ENCODE measurements at regions not wholly inside any gene's neighbourhood (a gene's known extent, or its start where the extent isn't known, plus 50 kb on each side); places are given as distances from the start of the nearest gene placed in this dataset.

DNA sequence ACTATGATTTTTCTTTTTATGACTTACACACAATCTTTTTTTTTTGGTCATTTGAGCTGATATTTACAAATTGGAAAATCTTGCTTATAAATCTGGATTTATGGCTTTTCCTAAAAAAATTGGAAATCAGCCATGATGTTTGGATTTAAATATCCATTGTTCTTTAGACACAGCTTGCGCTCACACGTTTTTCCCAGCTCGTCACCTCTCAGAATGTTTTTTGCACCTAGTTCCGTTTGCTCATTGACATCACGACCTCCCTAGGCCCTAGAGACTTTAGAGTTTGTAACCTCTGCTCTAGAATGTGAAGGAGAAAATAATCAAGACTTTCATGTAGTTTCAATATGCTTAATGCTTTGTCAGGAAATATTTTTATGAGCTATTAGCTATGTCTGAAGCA is 930.5 kb downstream of the TLE4 start:
- no peak overlapping the region for H3K27ac Mint-ChIP-seq (ENCODE audit: unreplicated experiment)
- TF ChIP-seq, protein P1, sequence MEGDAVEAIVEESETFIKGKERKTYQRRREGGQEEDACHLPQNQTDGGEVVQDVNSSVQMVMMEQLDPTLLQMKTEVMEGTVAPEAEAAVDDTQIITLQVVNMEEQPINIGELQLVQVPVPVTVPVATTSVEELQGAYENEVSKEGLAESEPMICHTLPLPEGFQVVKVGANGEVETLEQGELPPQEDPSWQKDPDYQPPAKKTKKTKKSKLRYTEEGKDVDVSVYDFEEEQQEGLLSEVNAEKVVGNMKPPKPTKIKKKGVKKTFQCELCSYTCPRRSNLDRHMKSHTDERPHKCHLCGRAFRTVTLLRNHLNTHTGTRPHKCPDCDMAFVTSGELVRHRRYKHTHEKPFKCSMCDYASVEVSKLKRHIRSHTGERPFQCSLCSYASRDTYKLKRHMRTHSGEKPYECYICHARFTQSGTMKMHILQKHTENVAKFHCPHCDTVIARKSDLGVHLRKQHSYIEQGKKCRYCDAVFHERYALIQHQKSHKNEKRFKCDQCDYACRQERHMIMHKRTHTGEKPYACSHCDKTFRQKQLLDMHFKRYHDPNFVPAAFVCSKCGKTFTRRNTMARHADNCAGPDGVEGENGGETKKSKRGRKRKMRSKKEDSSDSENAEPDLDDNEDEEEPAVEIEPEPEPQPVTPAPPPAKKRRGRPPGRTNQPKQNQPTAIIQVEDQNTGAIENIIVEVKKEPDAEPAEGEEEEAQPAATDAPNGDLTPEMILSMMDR (IDR thresholded peaks at IDR 0.05; ENCODE audit: partially characterized antibody, unreplicated experiment), result no peak
- peaks cover 2% of the 10 kb centered on the region for H3K27me3 Mint-ChIP-seq (ENCODE audit: unreplicated experiment)
- peaks cover 8% of the 10 kb centered on the region for H3K4me1 Mint-ChIP-seq (ENCODE audit: low read depth, unreplicated experiment)
- DNase-seq, result no peak
- H3K9me3 Mint-ChIP-seq (ENCODE audit: unreplicated experiment), result peaks cover 1% of the 10 kb centered on the region
- H3K4me3 Mint-ChIP-seq (ENCODE audit: unreplicated experiment), result no peak overlapping the region
- H3K36me3 Mint-ChIP-seq (ENCODE audit: unreplicated experiment), result no peaks in the 10 kb centered on the region

DNA sequence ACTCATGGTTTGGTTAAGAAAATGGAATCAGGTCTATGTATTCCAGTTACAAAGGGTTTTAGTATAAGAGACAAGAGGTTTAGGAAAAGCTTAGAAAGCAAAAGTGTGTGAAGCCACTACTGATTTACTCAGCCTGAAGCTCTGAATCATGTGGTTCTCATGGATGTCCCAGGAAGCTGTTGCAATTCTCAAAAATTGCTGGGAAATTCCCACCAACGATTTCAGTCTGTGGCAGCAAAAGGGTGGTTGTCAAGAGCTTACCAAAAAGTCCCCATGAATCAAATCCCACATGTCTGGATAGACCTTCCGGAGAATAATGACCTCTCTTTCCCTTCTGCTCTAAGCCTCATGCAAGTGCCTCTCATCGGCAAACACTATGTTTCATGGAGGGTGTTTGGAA is 929.9 kb downstream of the TLE4 start:
- H3K27me3 Mint-ChIP-seq (ENCODE audit: unreplicated experiment), result peaks cover 2% of the 10 kb centered on the region
- DNase-seq, result no peak
- peaks cover 13% of the 10 kb centered on the region for H3K4me1 Mint-ChIP-seq (ENCODE audit: low read depth, unreplicated experiment)
- H3K4me3 Mint-ChIP-seq (ENCODE audit: unreplicated experiment), result no peak overlapping the region
- no peaks in the 10 kb centered on the region for H3K36me3 Mint-ChIP-seq (ENCODE audit: unreplicated experiment)
- peaks cover 1% of the 10 kb centered on the region for H3K9me3 Mint-ChIP-seq (ENCODE audit: unreplicated experiment)
- H3K27ac Mint-ChIP-seq (ENCODE audit: unreplicated experiment), result no peak overlapping the region
- TF ChIP-seq, protein P1 (IDR thresholded peaks at IDR 0.05; ENCODE audit: partially characterized antibody, unreplicated experiment), result no peak

DNA sequence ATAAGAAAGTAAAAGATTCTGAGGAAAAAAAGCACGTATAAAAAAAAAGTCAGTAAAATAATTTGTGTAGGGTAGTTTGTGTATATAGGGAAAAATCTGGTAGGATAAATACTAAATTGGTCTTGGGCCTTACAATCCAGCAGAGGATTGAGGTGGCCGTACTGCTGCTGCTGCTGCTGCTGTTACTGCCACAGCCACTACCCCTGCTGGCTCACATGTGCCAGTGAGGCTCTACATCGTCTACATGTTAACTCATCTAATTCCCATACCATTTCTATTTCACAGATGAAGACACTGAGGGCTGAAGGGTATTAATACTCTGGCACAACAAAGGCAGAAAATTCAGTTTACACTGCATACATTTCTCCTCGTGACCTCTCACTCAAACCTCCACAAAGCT is 928.5 kb downstream of the TLE4 start:
- Mint-ChIP-seq H3K9me3 (ENCODE audit: unreplicated experiment) (peaks cover 1% of the 10 kb centered on the region), H3K27me3 (ENCODE audit: unreplicated experiment) (peaks cover 2% of the 10 kb centered on the region), H3K36me3 (ENCODE audit: unreplicated experiment) (no peaks in the 10 kb centered on the region), H3K27ac (ENCODE audit: unreplicated experiment) (no peak overlapping the region), H3K4me1 (ENCODE audit: low read depth, unreplicated experiment) (peaks cover 14% of the 10 kb centered on the region), H3K4me3 (ENCODE audit: unreplicated experiment) (no peak overlapping the region)
- DNase-seq, result no peak
- TF ChIP-seq, protein P1 (IDR thresholded peaks at IDR 0.05; ENCODE audit: partially characterized antibody, unreplicated experiment), result no peak

DNA sequence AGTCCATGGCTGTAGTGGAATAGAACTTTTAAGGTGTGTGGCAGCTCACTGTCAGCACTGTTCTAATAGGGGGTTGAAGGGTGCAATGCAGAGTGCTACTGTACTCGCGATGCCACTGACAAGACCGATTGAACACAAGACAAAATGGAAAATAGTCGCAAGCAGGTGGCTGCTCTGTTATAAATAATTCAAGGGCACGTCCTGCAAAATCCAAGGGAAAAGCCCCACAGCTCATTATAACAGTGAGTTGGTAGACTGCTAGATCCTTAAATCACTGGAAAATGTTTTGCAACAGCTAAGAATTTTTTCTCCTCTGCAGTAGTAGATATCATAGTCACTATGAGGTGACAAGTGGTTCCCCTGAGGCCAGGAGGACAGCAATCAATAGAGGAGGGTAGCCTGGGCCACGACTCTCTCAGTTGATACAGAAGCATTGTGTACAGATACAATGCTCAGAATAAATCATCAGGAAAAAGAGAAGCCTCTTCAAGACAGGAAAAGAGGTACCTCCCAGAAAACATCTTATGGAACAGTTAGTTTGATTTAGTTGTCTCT is 926.3 kb downstream of the TLE4 start:
- Mint-ChIP-seq H3K27me3 (ENCODE audit: unreplicated experiment) (peaks cover 2% of the 10 kb centered on the region), H3K36me3 (ENCODE audit: unreplicated experiment) (peaks cover 4% of the 10 kb centered on the region), H3K4me3 (ENCODE audit: unreplicated experiment) (no peak overlapping the region), H3K27ac (ENCODE audit: unreplicated experiment) (peak overlapping the region; percentile 25), H3K4me1 (ENCODE audit: low read depth, unreplicated experiment) (peaks cover 14% of the 10 kb centered on the region), H3K9me3 (ENCODE audit: unreplicated experiment) (peaks cover 3% of the 10 kb centered on the region)
- TF ChIP-seq, protein P1 (IDR thresholded peaks at IDR 0.05; ENCODE audit: partially characterized antibody, unreplicated experiment), result no peak
- DNase-seq, result peak; percentile 18

DNA sequence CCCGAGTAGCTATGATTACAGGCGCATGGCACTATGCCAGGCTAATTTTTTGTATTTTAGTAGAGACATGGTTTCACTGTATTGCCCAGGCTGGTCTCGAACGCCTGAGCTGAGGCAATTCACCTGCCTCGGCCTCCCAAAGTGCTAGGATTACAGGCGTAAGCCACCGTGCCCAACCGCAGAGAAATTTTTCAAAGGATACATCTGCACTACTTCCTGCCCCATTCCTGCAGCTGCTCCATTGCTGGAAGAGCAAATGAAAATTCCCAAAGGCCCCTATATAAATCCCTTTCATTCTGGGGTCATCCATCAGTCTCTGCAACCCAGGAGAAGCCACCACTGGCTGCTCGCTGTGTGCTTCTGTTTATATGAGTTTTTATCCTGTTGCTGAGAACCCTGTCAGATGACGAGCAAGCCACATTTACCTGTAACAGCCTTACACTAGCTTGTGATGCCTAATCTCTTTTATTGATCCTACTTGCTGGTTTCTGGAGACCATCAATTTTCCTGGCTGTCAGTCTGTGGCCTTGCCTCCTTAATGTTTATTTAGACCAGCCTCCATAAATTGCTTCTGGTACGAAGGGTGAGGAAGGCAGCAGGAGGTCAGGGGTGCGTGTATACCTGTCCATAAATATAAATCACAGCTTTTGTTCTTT is 925.3 kb downstream of the TLE4 start:
- TF ChIP-seq, protein P1 (IDR thresholded peaks at IDR 0.05; ENCODE audit: partially characterized antibody, unreplicated experiment), result no peak
- H3K27me3 Mint-ChIP-seq (ENCODE audit: unreplicated experiment), result peaks cover 2% of the 10 kb centered on the region
- peak overlapping the region; percentile 0 for H3K4me3 Mint-ChIP-seq (ENCODE audit: unreplicated experiment)
- H3K27ac Mint-ChIP-seq (ENCODE audit: unreplicated experiment), result peak overlapping the region; percentile 19
- peaks cover 4% of the 10 kb centered on the region for H3K36me3 Mint-ChIP-seq (ENCODE audit: unreplicated experiment)
- peaks cover 14% of the 10 kb centered on the region for H3K4me1 Mint-ChIP-seq (ENCODE audit: low read depth, unreplicated experiment)
- no peak for DNase-seq
- H3K9me3 Mint-ChIP-seq (ENCODE audit: unreplicated experiment), result peaks cover 3% of the 10 kb centered on the region
